HG02840 (cell line): ENCODE measurements at regions not wholly inside any gene's neighbourhood (a gene's known extent, or its start where the extent isn't known, plus 50 kb on each side); places are given as distances from the start of the nearest gene placed in this dataset.
A peak's percentile ranks its signal among the peaks of the same experiment; 100 is the strongest.

ENCODE experiments used
- ATAC-seq: cut with Tn5 transposase; IDR thresholded peaks from one replicate; pipeline ENCODE4 v1.9.1; 2021; ENCODE audit warnings: mild to moderate bottlenecking, moderate library complexity, moderate number of reproducible peaks; ENCODE audit not compliant: unreplicated experiment, low FRiP score

DNA sequence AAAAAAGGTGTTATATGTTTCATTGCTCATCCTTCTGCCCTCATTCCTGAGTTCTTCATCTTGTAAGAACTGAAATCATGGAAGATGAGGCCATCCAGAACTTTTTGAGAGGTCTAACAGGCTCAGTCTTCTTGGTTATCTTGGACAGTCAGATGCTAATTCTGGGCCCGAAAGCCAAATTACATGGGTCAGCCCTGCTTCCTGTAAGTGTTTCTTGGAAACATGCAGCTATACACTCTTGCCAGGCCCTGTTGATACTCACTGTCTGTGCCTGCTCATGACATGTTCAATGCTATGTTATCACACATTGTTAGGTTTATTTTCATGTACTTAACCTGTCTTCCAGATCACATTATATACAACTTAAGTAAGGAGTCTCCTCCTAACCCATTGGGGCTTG lies 542.5 kb downstream of the NUF2 start:
- no peak for ATAC-seq

- no peak for ATAC-seq
These were observed 544.8 kb downstream of the NUF2 start for GRCh38 chr1:163866564-163866963.

GRCh38 chr1:163870666-163871065 lies 548.9 kb downstream of the NUF2 start:
- no peak for ATAC-seq

- ATAC-seq, result no peak
These were observed 550.3 kb downstream of the NUF2 start for GRCh38 chr1:163872067-163872466.

GRCh38 chr1:163874070-163874469 lies 552.3 kb downstream of the NUF2 start:
- ATAC-seq, result no peak

DNA sequence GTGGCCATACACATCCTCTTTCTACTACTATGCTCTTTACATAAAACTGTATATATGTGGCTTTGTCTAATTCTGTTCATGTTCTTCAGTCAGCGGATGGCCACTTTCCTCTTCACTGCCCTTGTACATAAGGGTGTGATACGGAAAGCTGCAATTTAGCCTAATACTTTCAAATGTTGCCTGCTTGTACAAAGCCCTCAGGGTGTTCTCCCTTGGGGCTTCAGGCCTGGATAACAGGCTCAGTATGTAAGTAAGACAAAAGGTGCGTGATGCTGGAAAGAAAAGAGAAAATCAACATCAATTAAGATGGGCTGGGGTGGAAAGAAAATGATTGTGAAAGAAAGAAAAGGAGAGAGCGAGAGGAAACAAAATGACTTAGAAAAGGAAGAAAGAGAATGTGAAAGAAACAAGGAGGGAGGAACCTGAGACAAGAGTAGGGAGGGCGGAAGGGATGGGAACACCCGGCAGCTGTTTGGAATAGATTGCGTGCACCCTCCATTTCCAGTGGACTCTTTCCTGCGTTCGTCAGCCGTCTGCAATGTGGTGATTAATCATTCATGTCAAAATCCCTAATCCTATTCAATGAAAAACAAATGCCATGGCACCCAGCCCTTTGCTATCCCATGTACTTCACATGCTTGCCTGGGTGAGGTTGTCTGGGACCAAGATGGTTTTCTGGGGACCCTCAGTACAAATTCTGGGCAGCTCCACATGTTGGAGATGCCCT lies 553.6 kb downstream of the NUF2 start:
- no peak for ATAC-seq

- ATAC-seq, result no peak
These were observed 554.2 kb downstream of the NUF2 start for GRCh38 chr1:163875927-163876320.

GRCh38 chr1:163876546-163876945 lies 554.8 kb downstream of the NUF2 start:
- ATAC-seq, result no peak

DNA sequence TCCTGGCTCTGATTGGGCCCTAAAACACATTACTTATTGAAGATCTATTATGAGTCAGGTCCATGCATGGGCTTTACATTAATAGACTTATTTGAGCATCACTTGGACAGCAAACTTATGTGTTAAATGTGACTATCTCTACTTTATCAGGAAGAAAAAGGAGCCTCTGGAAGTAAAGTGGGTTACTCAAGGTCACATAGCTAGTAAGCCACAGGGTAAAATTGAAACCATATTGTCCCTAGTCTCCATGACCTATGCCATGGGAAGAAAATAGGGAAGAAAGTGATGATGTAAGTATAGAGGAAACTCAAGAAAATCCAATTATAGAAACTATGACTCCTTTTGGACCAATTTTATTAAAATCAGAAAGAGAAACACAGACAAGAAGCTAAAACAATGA lies 555.3 kb downstream of the NUF2 start:
- no peak for ATAC-seq

DNA sequence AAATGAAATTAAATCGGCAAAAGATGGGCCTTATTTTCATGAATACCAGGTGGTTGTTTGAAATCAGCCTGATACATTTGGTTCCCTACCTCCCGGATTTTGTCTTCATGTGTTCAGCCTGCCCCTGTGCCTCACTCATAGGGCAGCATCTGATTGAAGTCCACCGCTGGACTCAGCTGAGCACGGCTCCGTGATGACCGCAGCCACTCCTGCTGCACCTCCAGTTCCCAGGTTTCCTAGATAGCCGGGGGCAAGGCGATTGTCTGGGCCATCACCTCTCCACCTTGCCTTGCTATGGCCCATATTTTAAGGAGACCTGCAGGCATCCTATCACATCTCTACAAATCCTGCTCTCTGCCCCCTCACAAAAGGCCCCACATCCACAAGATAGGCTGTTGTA lies 563.8 kb downstream of the NUF2 start:
- ATAC-seq, result no peak

DNA sequence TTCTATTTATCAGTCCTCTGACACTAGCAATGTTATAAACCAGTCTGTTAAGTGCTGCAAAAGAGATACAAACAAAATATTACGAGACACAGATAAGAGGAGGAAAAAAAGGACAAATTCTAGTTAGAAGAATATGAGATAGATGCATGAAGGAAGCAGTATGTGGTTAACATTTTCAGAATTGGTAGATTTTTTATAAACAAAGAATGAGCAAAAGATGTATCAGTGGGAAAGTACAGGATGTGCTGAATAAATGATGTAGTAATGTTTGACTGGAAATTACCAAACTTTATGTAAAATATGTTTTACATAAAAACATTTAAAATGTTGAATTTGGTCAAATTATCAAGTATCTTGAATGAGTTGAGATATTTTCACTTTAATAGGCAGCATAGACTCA lies 574.2 kb downstream of the NUF2 start:
- no peak for ATAC-seq

GRCh38 chr1:163897412-163898155 lies 575.8 kb downstream of the NUF2 start:
- no peak for ATAC-seq

GRCh38 chr1:163906283-163906682 lies 584.5 kb downstream of the NUF2 start:
- no peak for ATAC-seq

GRCh38 chr1:163912170-163912884 lies 590.6 kb downstream of the NUF2 start:
- ATAC-seq, result no peak

DNA sequence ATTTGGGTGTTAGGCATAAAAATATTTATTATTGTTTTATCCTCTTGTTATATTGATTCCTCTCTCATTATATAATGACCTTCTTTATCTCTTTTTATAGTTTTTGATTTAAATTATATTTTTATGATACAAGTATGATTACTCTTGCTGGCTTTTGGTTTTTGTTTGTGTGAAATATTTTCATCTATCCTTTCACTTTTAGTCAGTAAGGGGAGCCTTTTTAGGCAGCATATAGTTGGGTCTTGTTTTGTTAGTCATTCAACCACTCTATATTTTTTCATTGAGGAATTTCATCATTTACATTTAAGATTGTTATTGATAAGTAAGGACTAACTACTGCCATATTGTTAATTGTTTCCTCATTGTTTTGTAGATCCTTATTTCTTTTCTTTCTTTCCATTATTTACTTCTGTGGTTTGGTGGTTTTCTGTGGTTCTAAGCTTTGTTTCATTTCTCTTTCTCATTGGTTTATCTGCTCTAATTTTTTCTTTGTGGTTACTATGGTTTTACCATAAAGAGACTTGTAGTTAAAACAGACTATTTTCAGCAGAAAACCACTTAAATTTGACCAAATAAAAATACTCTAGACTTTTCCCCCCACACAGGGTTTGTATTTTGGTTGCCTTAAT lies 593.1 kb downstream of the NUF2 start:
- no peak for ATAC-seq

DNA sequence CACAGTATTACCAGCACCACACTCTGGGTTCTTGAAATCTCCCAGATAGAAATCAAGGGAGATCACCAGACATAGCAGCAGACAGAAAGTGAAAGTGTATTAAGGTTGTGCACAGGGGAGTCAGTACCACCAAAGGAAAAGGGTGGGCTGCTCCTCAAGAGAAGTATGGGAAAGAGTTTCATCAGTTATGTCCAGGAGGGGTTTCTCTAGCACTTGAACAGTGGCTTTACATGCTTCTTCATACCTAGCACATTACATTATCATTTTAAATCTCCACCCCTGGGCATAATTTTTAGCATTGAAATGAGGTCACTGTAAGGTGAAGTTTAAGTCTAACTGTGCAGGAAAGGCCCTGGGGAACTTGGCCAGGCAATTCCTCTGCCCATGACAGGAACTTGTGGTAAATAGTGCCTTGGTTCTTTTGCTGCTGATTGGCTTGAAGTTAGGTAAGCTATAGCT lies 601.0 kb downstream of the NUF2 start:
- ATAC-seq, result peak; percentile 83

- ATAC-seq, result no peak
These were observed 602.3 kb downstream of the NUF2 start for GRCh38 chr1:163924041-163924440.

DNA sequence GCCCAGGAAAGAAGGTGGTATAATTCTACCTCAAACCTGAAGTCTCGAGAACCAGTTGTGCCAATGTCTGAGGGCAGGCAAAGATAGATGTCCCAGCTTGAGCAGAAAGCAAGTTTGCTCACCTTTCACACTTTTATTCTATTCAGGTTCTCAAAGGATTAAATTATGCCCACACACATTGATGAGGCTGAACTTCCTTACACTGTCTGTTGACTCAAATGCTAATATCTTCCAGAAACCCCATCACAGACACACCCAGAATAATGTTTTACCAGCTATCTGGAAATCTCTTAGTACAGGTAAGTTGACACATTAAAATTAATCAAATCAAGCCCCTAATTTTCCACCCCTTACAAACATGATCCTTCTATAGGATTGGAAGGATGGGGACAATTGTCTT lies 605.7 kb downstream of the NUF2 start:
- ATAC-seq, result no peak

- no peak for ATAC-seq
These were observed 606.3 kb downstream of the NUF2 start for GRCh38 chr1:163928069-163928468.

DNA sequence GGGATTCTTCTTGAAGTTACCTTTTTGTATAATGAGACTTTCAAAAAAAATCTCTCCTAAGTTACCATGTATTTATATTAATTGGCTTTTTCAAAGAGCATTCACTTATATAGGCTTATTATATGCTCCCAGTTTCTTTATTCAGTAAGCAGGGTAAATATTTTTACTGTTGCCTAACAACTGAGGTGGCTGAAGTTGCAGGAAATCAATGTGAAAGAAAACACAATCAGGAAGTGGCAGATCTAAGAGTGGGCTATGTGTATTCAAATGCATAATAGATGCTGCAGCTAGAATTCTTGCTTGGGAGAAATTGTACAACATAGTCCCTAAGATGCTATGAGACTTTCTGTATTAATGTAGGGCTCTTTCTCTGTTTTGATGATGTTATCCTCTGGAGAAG lies 606.9 kb downstream of the NUF2 start:
- ATAC-seq, result no peak

GRCh38 chr1:163932901-163933300 lies 611.1 kb downstream of the NUF2 start:
- ATAC-seq, result no peak
